Duodenal mucosa (tissue), 2 donors: ENCODE measurements at regions not wholly inside any gene's neighbourhood (a gene's known extent, or its start where the extent isn't known, plus 50 kb on each side); places are given as distances from the start of the nearest gene placed in this dataset.

Experiments
- H3K27ac ChIP-seq: one replicate; pipeline ENCODE4 v1.7.0; 2013; ENCODE audit warnings: low read depth, low read length
- H3K27me3 ChIP-seq, 2 donors: one replicate each; pipeline ENCODE4 v1.7.0; 2013; ENCODE audit warnings: low read length in 2 of 2, control low read depth in 1 of 2; ENCODE audit not compliant: insufficient read depth in 2 of 2, control insufficient read depth in 1 of 2
- H3K36me3 ChIP-seq, 2 donors: one replicate each; pipeline ENCODE4 v1.7.0; 2013; ENCODE audit warnings: low read length in 2 of 2, control low read depth in 1 of 2; ENCODE audit not compliant: insufficient read depth in 2 of 2, control insufficient read depth in 1 of 2
- H3K4me1 ChIP-seq, 2 donors: one replicate each; pipeline ENCODE4 v1.7.0; 2013; ENCODE audit warnings: low read length in 2 of 2, control low read depth in 1 of 2; ENCODE audit not compliant: insufficient read depth in 2 of 2, control insufficient read depth in 1 of 2
- H3K4me3 ChIP-seq, 2 donors: one replicate each; pipeline ENCODE4 v1.7.0; 2013; ENCODE audit warnings: low read length in 2 of 2, low read depth in 1 of 2
- H3K9ac ChIP-seq, 2 donors: one replicate each; pipeline ENCODE4 v1.7.0; 2013; ENCODE audit warnings: low read length in 2 of 2, low read depth in 1 of 2
- H3K9me3 ChIP-seq, 2 donors: one replicate each; pipeline ENCODE4 v1.7.0; 2013; ENCODE audit warnings: low read length in 2 of 2, control low read depth in 1 of 2; ENCODE audit not compliant: control insufficient read depth in 1 of 2

DNA sequence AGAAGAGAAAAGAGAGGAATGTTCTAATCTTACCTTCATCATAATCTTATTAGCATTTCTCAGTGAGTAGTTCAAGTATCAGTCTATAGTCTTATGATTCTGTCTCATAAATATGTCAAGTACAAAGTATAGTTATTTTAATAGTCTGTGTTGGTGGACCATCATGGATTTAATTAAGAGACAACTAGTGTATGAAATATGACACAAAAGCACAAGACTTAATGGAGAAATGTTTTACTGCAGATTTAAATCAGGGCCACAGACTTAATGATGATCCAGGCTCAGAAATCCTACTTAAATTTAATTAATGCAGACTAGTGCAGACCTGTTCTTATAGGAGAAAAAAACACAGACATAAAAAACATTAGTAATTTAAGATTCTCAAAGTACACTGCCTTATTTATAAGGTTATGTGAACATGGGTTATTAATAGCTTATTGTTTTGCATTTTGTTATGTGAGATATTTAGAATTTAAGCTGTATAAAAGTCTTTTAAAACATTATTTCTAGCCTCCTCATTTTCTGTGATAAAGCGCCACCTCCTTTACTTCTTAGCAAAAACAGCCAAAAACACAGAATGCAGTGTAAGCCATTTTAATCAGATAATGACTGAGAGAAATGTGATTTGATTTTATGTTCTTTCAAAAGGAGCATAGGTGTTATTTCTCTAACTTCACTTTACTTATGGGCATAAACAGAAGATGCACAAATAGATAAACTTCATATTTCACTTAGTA is 255.0 kb upstream of the SNX7 start:
- Histone ChIP-seq H3K36me3 (no peaks in the 10 kb centered on the region), H3K27me3 (no peaks in the 10 kb centered on the region), H3K4me1 (peaks cover 0 to 6% of the 10 kb centered on the region in 2 donors), H3K9ac (no peak overlapping the region), H3K9me3 (no peaks in the 10 kb centered on the region), H3K4me3 (no peak overlapping the region), H3K27ac (no peak overlapping the region)

DNA sequence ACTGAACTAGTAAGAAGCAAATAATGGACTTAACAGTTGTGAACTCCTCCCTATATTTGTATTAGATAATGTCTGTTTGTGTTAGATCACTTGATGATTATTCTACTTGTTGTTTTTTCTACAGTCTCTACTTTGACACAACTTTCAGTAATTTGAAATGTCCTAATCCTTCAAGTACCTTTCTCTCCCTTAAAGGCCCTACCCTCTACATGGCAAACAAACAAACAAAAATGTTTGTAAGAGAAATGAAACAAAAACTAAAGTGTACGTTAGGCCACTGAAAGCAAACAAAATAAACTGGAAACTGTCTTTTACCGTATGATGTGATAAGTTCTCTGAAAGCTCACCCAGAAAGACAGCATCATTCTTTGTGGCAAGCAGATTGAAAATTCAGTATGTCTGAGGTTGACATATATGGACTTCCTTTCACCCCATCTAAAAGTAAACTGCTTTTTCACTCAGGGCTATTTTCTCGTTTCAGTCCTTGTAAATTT is 255.9 kb upstream of the SNX7 start:
- H3K9ac ChIP-seq = no peak overlapping the region
- H3K9me3 ChIP-seq = no peaks in the 10 kb centered on the region
- no peaks in the 10 kb centered on the region for H3K27me3 ChIP-seq
- H3K27ac ChIP-seq = no peak overlapping the region
- no peak overlapping the region for H3K4me3 ChIP-seq
- H3K36me3 ChIP-seq = no peaks in the 10 kb centered on the region
- H3K4me1 ChIP-seq = peaks cover 0 to 6% of the 10 kb centered on the region in 2 donors

DNA sequence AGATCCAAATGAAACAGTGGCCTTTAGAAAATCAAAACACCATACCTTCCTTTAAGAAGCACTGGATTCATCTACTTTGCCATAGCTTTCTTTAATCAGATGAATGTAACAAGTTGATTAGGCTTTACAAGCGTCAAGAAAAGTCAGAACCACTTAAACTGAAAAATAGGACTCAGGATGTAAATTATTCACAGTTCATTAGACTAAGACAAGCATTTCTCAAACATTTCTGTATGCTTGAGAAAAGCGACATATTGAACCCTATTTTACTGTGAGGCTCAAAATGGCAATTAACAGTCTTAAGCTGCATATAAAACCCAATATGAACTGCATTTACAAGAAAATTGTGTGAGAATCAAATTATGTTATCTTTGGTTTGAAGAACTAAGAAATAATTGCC is 256.7 kb upstream of the SNX7 start:
- Histone ChIP-seq H3K9ac (no peak overlapping the region), H3K36me3 (no peaks in the 10 kb centered on the region), H3K27ac (no peak overlapping the region), H3K9me3 (no peaks in the 10 kb centered on the region), H3K27me3 (no peaks in the 10 kb centered on the region), H3K4me3 (no peak overlapping the region), H3K4me1 (peaks cover 0 to 6% of the 10 kb centered on the region in 2 donors)

DNA sequence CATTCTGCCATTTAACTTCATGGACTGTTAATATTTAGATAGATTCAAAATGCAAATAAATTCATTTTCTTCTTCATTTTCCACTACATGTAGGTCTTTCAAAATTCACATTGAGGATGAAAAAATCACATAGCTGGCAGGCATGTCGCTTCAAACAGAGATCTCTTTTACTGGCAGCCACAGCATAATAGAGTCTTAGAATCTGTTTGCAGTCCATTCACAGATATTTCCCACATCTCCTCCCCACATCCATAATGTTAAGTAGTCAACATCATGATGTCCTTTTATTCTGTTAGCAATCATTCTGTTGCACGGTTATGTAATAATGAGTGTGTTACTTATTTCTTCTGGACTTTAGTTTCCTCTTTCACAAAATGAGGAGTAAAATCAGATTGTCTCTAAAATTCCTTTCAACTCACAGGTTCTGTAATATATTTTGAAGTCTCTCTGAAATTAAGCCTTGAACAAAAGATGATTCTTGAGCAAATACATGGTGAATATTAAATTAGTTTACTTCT is 257.5 kb upstream of the SNX7 start:
- Histone ChIP-seq H3K36me3 (no peaks in the 10 kb centered on the region), H3K4me3 (no peak overlapping the region), H3K27ac (no peak overlapping the region), H3K9ac (no peak overlapping the region), H3K4me1 (peaks cover 0 to 6% of the 10 kb centered on the region in 2 donors), H3K27me3 (no peaks in the 10 kb centered on the region), H3K9me3 (no peaks in the 10 kb centered on the region)

DNA sequence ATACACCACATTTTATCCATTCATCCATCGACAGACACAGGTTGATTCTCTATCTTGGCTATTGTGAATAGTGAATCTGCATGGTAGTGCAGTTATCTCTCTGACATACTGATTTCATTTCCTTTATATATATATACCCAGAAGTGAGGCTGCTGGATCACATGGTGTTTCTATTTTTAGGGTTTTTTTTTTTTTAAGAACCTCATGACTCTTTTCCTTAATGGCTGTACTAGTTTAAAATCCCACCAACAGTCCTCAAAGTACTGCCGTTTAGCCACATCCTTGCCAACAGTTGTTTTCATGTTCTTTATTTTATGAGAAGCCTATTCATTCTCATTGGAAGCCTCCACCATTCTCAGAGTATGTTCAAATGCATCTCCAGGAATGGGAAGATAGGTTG is 258.7 kb upstream of the SNX7 start:
- Histone ChIP-seq H3K27me3 (no peaks in the 10 kb centered on the region), H3K9me3 (no peaks in the 10 kb centered on the region)

DNA sequence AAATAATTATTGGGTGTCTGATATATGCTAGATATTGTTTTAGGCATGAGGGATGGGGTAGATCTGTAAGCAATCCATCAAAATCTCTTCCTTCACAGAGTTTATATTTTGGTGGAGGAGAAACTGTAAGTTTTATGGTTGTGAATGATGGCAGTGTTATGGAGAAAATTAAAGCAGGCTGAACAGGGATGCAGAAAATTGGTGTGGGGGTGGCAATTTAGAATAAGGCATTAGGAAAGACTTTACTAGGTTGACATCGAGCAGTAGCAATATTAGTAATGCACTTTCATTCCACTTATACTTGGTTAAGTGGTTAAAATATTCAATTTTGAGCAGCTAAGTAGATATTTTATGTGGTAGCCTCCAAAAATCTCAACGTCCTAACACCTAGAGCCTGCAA is 261.1 kb upstream of the SNX7 start:
- Histone ChIP-seq H3K9ac (no peak overlapping the region), H3K36me3 (no peaks in the 10 kb centered on the region), H3K4me1 (peaks cover 0 to under 1% of the 10 kb centered on the region in 2 donors), H3K4me3 (no peak overlapping the region), H3K9me3 (no peaks in the 10 kb centered on the region), H3K27ac (no peak overlapping the region), H3K27me3 (no peaks in the 10 kb centered on the region)

More for the DNA sequence above, 258.7 kb upstream of the SNX7 start:
- Histone ChIP-seq H3K27ac (no peak overlapping the region), H3K4me3 (no peak overlapping the region), H3K4me1 (peaks cover 0 to 6% of the 10 kb centered on the region in 2 donors), H3K36me3 (no peaks in the 10 kb centered on the region), H3K9ac (no peak overlapping the region)

DNA sequence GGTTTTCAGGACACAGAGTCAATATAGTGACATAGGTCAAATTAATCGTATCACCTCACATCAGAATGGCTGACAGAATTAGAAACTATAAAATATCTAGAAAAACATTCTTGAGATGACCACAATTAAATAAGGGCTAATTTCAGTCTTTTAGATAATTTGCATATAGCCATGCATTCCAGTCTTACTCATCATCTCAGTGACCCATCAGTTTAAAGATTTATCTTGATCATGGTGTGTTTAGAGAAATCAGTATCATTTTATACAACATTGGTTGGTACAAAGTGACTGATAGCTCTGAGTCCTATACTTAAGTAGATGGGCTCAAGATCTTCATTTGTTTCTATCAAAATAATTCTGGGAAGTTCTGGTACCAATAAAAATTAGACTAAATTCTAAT is 262.3 kb upstream of the SNX7 start:
- no peaks in the 10 kb centered on the region for H3K36me3 ChIP-seq
- H3K4me1 ChIP-seq = no peaks in the 10 kb centered on the region
- no peaks in the 10 kb centered on the region for H3K27me3 ChIP-seq
- no peak overlapping the region for H3K9ac ChIP-seq
- H3K4me3 ChIP-seq = no peak overlapping the region
- H3K27ac ChIP-seq = no peak overlapping the region
- H3K9me3 ChIP-seq = no peaks in the 10 kb centered on the region

DNA sequence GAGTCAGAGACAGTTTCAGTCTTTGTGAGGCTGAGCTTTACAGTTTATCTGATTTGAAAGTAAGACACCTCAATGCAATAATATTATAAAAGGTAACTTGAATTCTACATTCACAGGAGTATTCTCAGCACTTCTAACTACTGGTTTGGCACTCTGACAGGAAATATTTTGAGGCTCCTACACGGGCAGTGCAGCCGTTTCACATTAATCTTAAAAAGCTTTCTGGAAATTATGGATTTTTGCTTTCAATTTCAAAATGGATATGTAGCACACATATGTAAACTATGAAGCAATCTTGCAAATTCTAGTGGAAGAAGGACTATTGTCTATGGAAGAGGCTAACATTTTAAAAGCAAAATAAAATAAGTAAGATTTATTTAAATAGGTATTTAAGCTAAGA is 262.9 kb upstream of the SNX7 start:
- Histone ChIP-seq H3K4me1 (no peaks in the 10 kb centered on the region), H3K4me3 (no peak overlapping the region), H3K9ac (no peak overlapping the region), H3K27me3 (no peaks in the 10 kb centered on the region), H3K9me3 (no peaks in the 10 kb centered on the region), H3K27ac (no peak overlapping the region), H3K36me3 (no peaks in the 10 kb centered on the region)

DNA sequence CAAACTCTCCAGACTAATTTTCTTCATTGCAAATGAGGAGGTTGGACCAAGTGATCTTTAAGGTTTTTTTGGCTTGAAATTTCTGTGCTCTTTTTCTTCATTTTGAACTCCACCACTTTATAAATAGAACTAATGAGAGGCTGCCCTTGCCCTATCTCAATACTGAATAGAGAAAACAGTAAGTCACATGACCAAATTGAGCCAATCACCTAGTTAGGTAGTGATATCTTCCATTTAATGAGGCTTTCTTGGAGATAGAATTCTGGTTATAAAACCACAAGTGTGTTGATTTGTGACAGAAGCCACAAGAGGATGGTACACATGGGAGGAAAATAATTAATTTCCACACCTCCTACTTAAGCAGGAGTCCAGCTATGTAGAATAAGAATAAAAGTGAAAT is 263.4 kb upstream of the SNX7 start:
- Histone ChIP-seq H3K27ac (no peak overlapping the region), H3K27me3 (no peaks in the 10 kb centered on the region), H3K9me3 (no peaks in the 10 kb centered on the region), H3K9ac (no peak overlapping the region), H3K4me3 (no peak overlapping the region), H3K4me1 (no peaks in the 10 kb centered on the region), H3K36me3 (no peaks in the 10 kb centered on the region)

DNA sequence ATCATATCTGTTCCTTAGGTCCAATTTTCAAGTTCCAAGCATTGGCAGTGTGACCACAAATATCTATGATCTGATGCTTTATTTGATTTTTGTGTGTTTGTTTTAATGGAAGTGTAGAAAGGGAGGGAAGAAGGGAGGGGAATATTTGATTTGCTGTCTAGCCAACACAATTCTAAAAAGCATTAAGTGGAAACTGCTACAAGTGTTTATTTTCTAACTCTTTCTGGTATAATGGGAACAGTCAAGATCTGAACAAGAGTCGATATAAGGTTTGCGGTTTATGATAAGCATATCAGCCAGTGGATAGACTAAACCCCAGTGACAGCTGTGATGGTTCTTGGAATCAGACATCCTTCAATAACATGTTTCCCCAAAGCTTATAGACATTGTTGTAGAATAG is 267.8 kb upstream of the SNX7 start:
- no peak overlapping the region for H3K4me3 ChIP-seq
- no peaks in the 10 kb centered on the region for H3K36me3 ChIP-seq
- H3K4me1 ChIP-seq = no peaks in the 10 kb centered on the region
- H3K27ac ChIP-seq = no peak overlapping the region
- no peaks in the 10 kb centered on the region for H3K27me3 ChIP-seq
- no peak overlapping the region for H3K9ac ChIP-seq
- no peaks in the 10 kb centered on the region for H3K9me3 ChIP-seq
